PC-9 (cell line): ENCODE measurements at regions not wholly inside any gene's neighbourhood (a gene's known extent, or its start where the extent isn't known, plus 50 kb on each side); places are given as distances from the start of the nearest gene placed in this dataset.

Experiments
- BruUV-seq: library from RNA; stranded (reverse); fragments of 400-500 nt; replicated peaks from 2 replicates; lab custom pipeline; 2021; lab: Mats Ljungman, UMichigan
- CTCF ChIA-PET: fragments of 300-600 bp; sonication (Branson Sonifier 250); formaldehyde crosslinking; loops from one replicate; lab custom pipeline; 2022; ENCODE audit warnings: antibody characterized with exemption; lab: Charles Lee
- POLR2A ChIA-PET: fragments of 300-600 bp; sonication (Branson Sonifier 250); formaldehyde crosslinking; loops from one replicate; lab custom pipeline; 2022; ENCODE audit warnings: antibody characterized with exemption; ENCODE audit not compliant: unreplicated experiment; lab: Charles Lee
- DNase-seq, 2 experiments: peaks; one replicate each; pipeline versions ENCODE4 v3.0.0 to v3.0.0-alpha.2; 2015 to 2022; ENCODE audit warnings: mixed read lengths in 1 of 2
- H2AFZ ChIP-seq: fragments of 200-600 bp; sonication (generic); 2 replicates; pipeline ENCODE4 v1.8.1; 2017; ENCODE audit warnings: antibody characterized with exemption
- H3F3A ChIP-seq: fragments of 200-600 bp; sonication (generic); 2 replicates; pipeline ENCODE4 v1.8.1; 2017; ENCODE audit warnings: antibody characterized with exemption, mild to moderate bottlenecking, low read depth; ENCODE audit not compliant: insufficient read depth
- H3K27ac ChIP-seq: fragments of 200-600 bp; sonication (generic); 2 replicates; pipeline ENCODE4 v1.6.1; 2016; ENCODE audit warnings: mixed run types
- H3K27me3 ChIP-seq: fragments of 200-600 bp; sonication (generic); 2 replicates; pipeline ENCODE4 v1.6.1; 2016; ENCODE audit warnings: low read depth, mixed run types; ENCODE audit not compliant: insufficient read depth
- H3K36me3 ChIP-seq: fragments of 200-600 bp; sonication (generic); 2 replicates; pipeline ENCODE4 v1.6.1; 2016; ENCODE audit warnings: low read depth, mixed run types
- H3K4me1 ChIP-seq: fragments of 200-600 bp; sonication (generic); replicated peaks from 2 replicates; pipeline ENCODE4 v1.6.1; 2016; ENCODE audit warnings: mixed run types; ENCODE audit not compliant: insufficient read depth
- H3K4me2 ChIP-seq: fragments of 200-600 bp; sonication (generic); 2 replicates; pipeline ENCODE4 v1.6.1; 2017; ENCODE audit warnings: mixed run types
- H3K4me3 ChIP-seq: fragments of 200-600 bp; sonication (generic); 2 replicates; pipeline ENCODE4 v1.6.1; 2016; ENCODE audit warnings: mixed run types
- H3K79me2 ChIP-seq: fragments of 200-600 bp; sonication (generic); 2 replicates; pipeline ENCODE4 v1.6.1; 2017; ENCODE audit warnings: low read depth, mixed run types
- H3K9me2 ChIP-seq: fragments of 200-600 bp; sonication (generic); 2 replicates; pipeline ENCODE4 v1.8.1; 2017; ENCODE audit warnings: mild to moderate bottlenecking; ENCODE audit not compliant: insufficient read depth
- H3K9me3 ChIP-seq: fragments of 200-600 bp; sonication (generic); 2 replicates; pipeline ENCODE4 v1.8.1; 2016; ENCODE audit warnings: low read depth; ENCODE audit not compliant: insufficient read depth
- H4K20me1 ChIP-seq: fragments of 200-600 bp; sonication (generic); 2 replicates; pipeline ENCODE4 v1.8.1; 2017; ENCODE audit not compliant: insufficient read depth
- CTCF ChIP-seq: fragments of 200-600 bp; sonication (generic); conservative IDR thresholded peaks from 2 replicates; pipeline ENCODE4 v1.6.1; 2017; ENCODE audit warnings: mixed run types, antibody characterized with exemption, mild to moderate bottlenecking, moderate library complexity
- EZH2 ChIP-seq: fragments of 200-600 bp; sonication (generic); IDR thresholded peaks from 2 replicates; pipeline ENCODE4 v1.8.0; 2017; ENCODE audit warnings: antibody characterized with exemption, low read depth
- intact Hi-C: fragments of 100-400 bp; cut with micrococcal nuclease; formaldehyde crosslinking; loops from one replicate; pipeline ENCODE4 v1.10.0; 2022; ENCODE audit not compliant: unreplicated experiment

DNA sequence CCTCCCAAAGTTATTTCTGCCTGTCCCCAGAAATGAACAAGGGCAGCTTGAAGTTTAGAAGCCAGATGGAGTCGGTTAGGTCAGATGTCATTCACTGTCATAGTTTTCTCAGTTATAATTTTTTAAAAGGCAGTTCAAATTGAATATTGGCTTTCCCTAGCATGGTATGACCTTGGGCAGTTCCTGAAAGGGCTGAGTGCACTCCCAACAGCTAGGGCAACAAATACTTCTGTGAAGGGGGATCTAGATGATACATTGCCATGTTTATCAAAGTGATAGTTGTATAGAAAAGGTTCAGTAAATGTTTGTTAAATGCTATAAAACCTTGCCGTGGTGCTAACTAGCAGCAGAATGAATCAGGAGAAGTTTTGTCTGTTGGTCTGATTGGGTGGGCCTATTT lies 938.1 kb upstream of the GRIA3 start:
- CTCF ChIA-PET: no interaction called here

GRCh38 chrX:122246937-122247336 lies 937.1 kb upstream of the GRIA3 start:
- TF ChIP-seq CTCF: no peak
- no TSS peak for BruUV-seq
- Histone ChIP-seq H3K9me3 (no peaks in the 10 kb centered on the region), H3K9me2 (0 out of 2 replicates have a peak, but pooled peaks cover 5% of the 10 kb centered on the region), H3K27ac (no peak overlapping the region), H4K20me1 (no peaks in the 10 kb centered on the region), H3K4me2 (no peak overlapping the region), H3F3A (no peaks in the 10 kb centered on the region), H3K4me1 (no peaks in the 10 kb centered on the region), H3K4me3 (no peak overlapping the region), H3K27me3 (no peaks in the 10 kb centered on the region), H2AFZ (no peak overlapping the region; the same call in 1 of the 2 replicates), H3K36me3 (no peaks in the 10 kb centered on the region), H3K79me2 (no peaks in the 10 kb centered on the region)
- ChIA-PET POLR2A (no interaction called here), CTCF (no interaction called here)
- DNase-seq: no peak
- intact Hi-C loops: no loop called here

More for the DNA sequence above, 938.1 kb upstream of the GRIA3 start:
- Histone ChIP-seq H3K36me3 (no peaks in the 10 kb centered on the region), H4K20me1 (no peaks in the 10 kb centered on the region), H3K4me2 (no peak overlapping the region), H3K4me1 (no peaks in the 10 kb centered on the region), H3K9me2 (0 out of 2 replicates have a peak, but pooled peaks cover 5% of the 10 kb centered on the region), H3K79me2 (no peaks in the 10 kb centered on the region), H3F3A (no peaks in the 10 kb centered on the region), H3K9me3 (no peaks in the 10 kb centered on the region), H2AFZ (no peak overlapping the region), H3K4me3 (no peak overlapping the region), H3K27ac (no peak overlapping the region), H3K27me3 (no peaks in the 10 kb centered on the region)
- no peak for DNase-seq
- POLR2A ChIA-PET: no interaction called here
- intact Hi-C loops: no loop called here
- BruUV-seq: no TSS peak
- TF ChIP-seq CTCF (no peak), EZH2 (no peak)

DNA sequence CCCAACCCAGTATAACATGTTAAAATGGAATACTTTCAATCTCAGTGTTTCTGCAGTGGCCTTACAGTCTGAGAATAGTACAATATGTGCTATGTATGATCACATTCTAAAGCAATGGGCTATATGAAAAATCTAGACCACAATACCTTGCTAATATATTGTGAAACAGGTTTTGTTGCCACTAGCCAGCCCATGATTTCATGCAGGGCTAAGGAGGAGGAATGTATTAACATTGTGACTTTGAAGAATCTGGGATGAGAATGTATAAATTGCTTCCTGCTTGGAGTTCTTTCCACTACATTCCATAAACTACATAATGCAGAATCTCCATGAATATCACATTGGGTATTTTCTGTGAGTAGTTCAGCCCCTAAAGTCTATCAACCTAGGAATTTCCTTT lies 935.4 kb upstream of the GRIA3 start:
- no peaks in the 10 kb centered on the region for H3F3A ChIP-seq
- no peak overlapping the region for H3K4me3 ChIP-seq
- no TSS peak for BruUV-seq
- H4K20me1 ChIP-seq: no peaks in the 10 kb centered on the region
- H3K9me2 ChIP-seq: 0 out of 2 replicates have a peak, but pooled peaks cover 5% of the 10 kb centered on the region
- no peaks in the 10 kb centered on the region for H3K27me3 ChIP-seq
- intact Hi-C loops: no loop called here
- H3K79me2 ChIP-seq: no peaks in the 10 kb centered on the region
- no peaks in the 10 kb centered on the region for H3K9me3 ChIP-seq
- no peaks in the 10 kb centered on the region for H3K36me3 ChIP-seq
- POLR2A ChIA-PET: no interaction called here
- DNase-seq: no peak
- H3K27ac ChIP-seq: no peak overlapping the region
- CTCF ChIA-PET: no interaction called here
- H2AFZ ChIP-seq: no peak overlapping the region
- TF ChIP-seq CTCF (no peak), EZH2 (no peak)
- no peak overlapping the region for H3K4me2 ChIP-seq
- H3K4me1 ChIP-seq: no peaks in the 10 kb centered on the region
